Right atrium auricular region (tissue), 2 donors: ENCODE measurements at regions not wholly inside any gene's neighbourhood (a gene's known extent, or its start where the extent isn't known, plus 50 kb on each side); places are given as distances from the start of the nearest gene placed in this dataset.

Experiments used
- DNase-seq: peaks from one replicate; pipeline ENCODE4 v3.0.0-alpha.2; 2019; ENCODE audit warnings: low spot score
- H3K27ac ChIP-seq, 2 donors: fragments of 200-600 bp; sonication (generic); 1 replicate in 1 of 2; 2 replicates in 1 of 2; pipeline ENCODE4 v1.5.1; 2016 to 2019
- H3K27me3 ChIP-seq, 2 donors: fragments of 200-600 bp; sonication (generic); one replicate each; pipeline versions ENCODE4 v1.5.1 to v1.6.0; 2017 to 2019
- H3K36me3 ChIP-seq: fragments of 200-600 bp; sonication (generic); one replicate; pipeline ENCODE4 v1.5.1; 2016
- H3K4me1 ChIP-seq, 2 donors: fragments of 200-600 bp; sonication (generic); one replicate each; pipeline versions ENCODE4 v1.5.1 to v1.6.0; 2017 to 2019
- H3K4me3 ChIP-seq, 2 donors: fragments of 200-600 bp; sonication (generic); 1 replicate in 1 of 2; 2 replicates in 1 of 2; pipeline ENCODE4 v1.5.1; 2017 to 2019; ENCODE audit warnings: mild to moderate bottlenecking in 1 of 2, moderate library complexity in 1 of 2
- H3K9me3 ChIP-seq, 2 donors: fragments of 200-600 bp; sonication (generic); one replicate each; pipeline ENCODE4 v1.5.1; 2019
- CTCF ChIP-seq, 2 donors: fragments of 200-600 bp; sonication (generic); IDR thresholded peaks; one replicate each; pipeline ENCODE4 v1.5.1; 2019; ENCODE audit warnings: antibody characterized with exemption in 2 of 2

- Histone ChIP-seq H3K27me3 (no peaks in the 10 kb centered on the region), H3K9me3 (peaks cover 0 to 18% of the 10 kb centered on the region in 2 donors), H3K27ac (no peak overlapping the region), H3K4me1 (no peaks in the 10 kb centered on the region), H3K36me3 (no peaks in the 10 kb centered on the region), H3K4me3 (no peak overlapping the region)
- DNase-seq: no peak
- TF ChIP-seq CTCF (IDR thresholded peaks at IDR 0.05): no peak
These were observed 185.9 kb upstream of the NEIL3 start for GRCh38 chr4:177123811-177124210.

- H3K9me3 ChIP-seq: peaks cover 0 to 25% of the 10 kb centered on the region in 2 donors
- TF ChIP-seq CTCF (IDR thresholded peaks at IDR 0.05): no peak
These were observed 185.2 kb upstream of the NEIL3 start for GRCh38 chr4:177124349-177125064.

GRCh38 chr4:177125656-177126055, 184.0 kb upstream of the NEIL3 start:
- H3K4me3 ChIP-seq: no peak overlapping the region
- H3K4me1 ChIP-seq: no peaks in the 10 kb centered on the region
- peaks cover 0 to 27% of the 10 kb centered on the region in 2 donors for H3K9me3 ChIP-seq
- TF ChIP-seq CTCF (IDR thresholded peaks at IDR 0.05): no peak
- H3K27me3 ChIP-seq: no peaks in the 10 kb centered on the region
- H3K27ac ChIP-seq: no peak overlapping the region
- no peak for DNase-seq
- no peaks in the 10 kb centered on the region for H3K36me3 ChIP-seq

More at GRCh38 chr4:177124349-177125064, 185.2 kb upstream of the NEIL3 start:
- Histone ChIP-seq H3K36me3 (no peaks in the 10 kb centered on the region), H3K4me1 (no peaks in the 10 kb centered on the region), H3K27me3 (no peaks in the 10 kb centered on the region), H3K27ac (no peak overlapping the region), H3K4me3 (no peak overlapping the region)
- DNase-seq: no peak

DNA sequence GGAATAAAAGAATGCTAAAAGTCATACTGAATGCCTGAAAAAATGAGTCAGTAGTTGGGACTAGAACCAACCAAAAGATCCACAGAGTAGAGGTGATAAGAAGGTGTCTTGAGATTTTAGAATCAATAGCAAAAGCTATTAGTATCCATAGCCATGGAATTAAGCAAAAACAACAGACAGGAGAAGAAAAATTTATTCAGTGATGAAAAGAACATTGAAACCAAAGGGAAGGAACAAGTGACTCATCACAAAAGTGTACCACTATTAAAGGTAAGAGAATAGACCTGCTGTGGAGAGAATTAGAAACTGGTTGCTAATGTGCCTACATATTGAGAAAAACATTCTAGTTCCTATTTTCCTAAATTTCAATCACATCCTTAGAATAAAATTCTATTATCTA, 182.0 kb upstream of the NEIL3 start:
- no peak overlapping the region for H3K27ac ChIP-seq
- no peaks in the 10 kb centered on the region for H3K27me3 ChIP-seq
- H3K9me3 ChIP-seq: peaks cover 0 to 19% of the 10 kb centered on the region in 2 donors
- no peak overlapping the region for H3K4me3 ChIP-seq
- no peaks in the 10 kb centered on the region for H3K4me1 ChIP-seq
- H3K36me3 ChIP-seq: no peaks in the 10 kb centered on the region
- no peak for DNase-seq
- TF ChIP-seq CTCF (IDR thresholded peaks at IDR 0.05): no peak

- Histone ChIP-seq H3K4me1 (no peaks in the 10 kb centered on the region), H3K9me3 (peaks cover 0 to 19% of the 10 kb centered on the region in 2 donors), H3K27me3 (no peaks in the 10 kb centered on the region), H3K4me3 (no peak overlapping the region), H3K36me3 (no peaks in the 10 kb centered on the region), H3K27ac (no peak overlapping the region)
- no peak for TF ChIP-seq CTCF (IDR thresholded peaks at IDR 0.05)
- DNase-seq: no peak
These were observed 181.4 kb upstream of the NEIL3 start for GRCh38 chr4:177128306-177128705.

DNA sequence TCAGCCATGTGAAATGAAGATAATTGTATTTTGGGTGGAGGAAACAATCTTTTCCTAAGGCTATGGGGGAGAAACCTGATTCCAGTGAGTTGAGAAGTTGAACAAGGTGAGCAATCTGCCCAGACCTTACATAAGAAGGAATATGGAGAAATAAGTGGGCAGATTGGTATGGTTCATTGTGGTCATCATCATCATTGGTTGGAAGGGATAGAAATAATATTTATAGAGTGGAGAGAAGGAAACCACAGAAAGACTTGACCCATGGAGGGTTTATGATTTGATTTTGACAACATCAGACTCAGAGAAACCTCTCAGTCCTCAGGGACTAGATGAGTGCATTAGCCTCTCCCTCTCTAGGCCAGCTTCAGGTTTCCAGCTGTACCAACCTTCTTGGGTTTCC, 177.9 kb upstream of the NEIL3 start:
- Histone ChIP-seq H3K9me3 (peaks cover 0 to 19% of the 10 kb centered on the region in 2 donors), H3K36me3 (no peaks in the 10 kb centered on the region), H3K27ac (no peak overlapping the region), H3K4me1 (no peaks in the 10 kb centered on the region), H3K27me3 (no peaks in the 10 kb centered on the region), H3K4me3 (no peak overlapping the region)
- DNase-seq: no peak
- no peak for TF ChIP-seq CTCF (IDR thresholded peaks at IDR 0.05)
